Esophagus squamous epithelium (tissue), 5 donors: ENCODE measurements at regions not wholly inside any gene's neighbourhood (a gene's known extent, or its start where the extent isn't known, plus 50 kb on each side); places are given as distances from the start of the nearest gene placed in this dataset.

ENCODE experiments used
- DNase-seq: peaks from one replicate; lab custom pipeline; 2025; lab: John Stamatoyannopoulos, UW
- H3K27ac ChIP-seq, 4 donors: fragments of 200-600 bp; sonication (generic); one replicate each; pipeline ENCODE4 v1.5.1; 2016 to 2019; ENCODE audit warnings: mild to moderate bottlenecking in 1 of 4
- H3K27me3 ChIP-seq, 4 donors: fragments of 200-600 bp; sonication (generic); 1 replicate in 3 of 4; 2 replicates in 1 of 4; pipeline versions ENCODE4 v1.5.1 to v1.6.0; 2017 to 2021; ENCODE audit warnings: antibody characterized with exemption in 1 of 4
- H3K36me3 ChIP-seq, 3 donors: fragments of 200-600 bp; sonication (generic); one replicate each; pipeline ENCODE4 v1.5.1; 2016 to 2019
- H3K4me1 ChIP-seq, 3 donors: fragments of 200-600 bp; sonication (generic); one replicate each; pipeline ENCODE4 v1.5.1; 2017 to 2019
- H3K4me3 ChIP-seq, 4 donors: fragments of 200-600 bp; sonication (generic); 1 replicate in 3 of 4; 2 replicates in 1 of 4; pipeline ENCODE4 v1.5.1; 2016 to 2019; ENCODE audit warnings: mild to moderate bottlenecking in 2 of 4, moderate library complexity in 1 of 4
- H3K9me3 ChIP-seq, 3 donors: fragments of 200-600 bp; sonication (generic); one replicate each; pipeline ENCODE4 v1.5.1; 2016 to 2019
- CTCF ChIP-seq, 6 experiments: fragments of 450-650 bp in 4 of 6; fragments of 200-600 bp in 2 of 6; sonication (generic) in 2 of 6; IDR thresholded peaks; one replicate each; pipeline ENCODE4 v1.5.1; 2016 to 2019; ENCODE audit warnings: antibody characterized with exemption in 6 of 6, mild to moderate bottlenecking in 4 of 6, moderate library complexity in 4 of 6
- POLR2A ChIP-seq, 4 donors: fragments of 450-650 bp; IDR thresholded peaks; one replicate each; pipeline ENCODE4 v1.6.1; 2017; ENCODE audit warnings: antibody characterized with exemption in 4 of 4, mild to moderate bottlenecking in 4 of 4, moderate library complexity in 3 of 4
- WGBS, 2 donors: methylation state at CpG; one replicate each; pipeline ENCODE4 v1.1.5; 2018; 5-methylcytosine and 5-hydroxymethylcytosine counted together
- intact Hi-C: fragments of 100-400 bp; cut with DNase I; formaldehyde crosslinking; loops from one replicate; pipeline ENCODE4 v1.15.0; 2022
- donor health status: DM: yes; HTN: yes; CAD: no.

DNA sequence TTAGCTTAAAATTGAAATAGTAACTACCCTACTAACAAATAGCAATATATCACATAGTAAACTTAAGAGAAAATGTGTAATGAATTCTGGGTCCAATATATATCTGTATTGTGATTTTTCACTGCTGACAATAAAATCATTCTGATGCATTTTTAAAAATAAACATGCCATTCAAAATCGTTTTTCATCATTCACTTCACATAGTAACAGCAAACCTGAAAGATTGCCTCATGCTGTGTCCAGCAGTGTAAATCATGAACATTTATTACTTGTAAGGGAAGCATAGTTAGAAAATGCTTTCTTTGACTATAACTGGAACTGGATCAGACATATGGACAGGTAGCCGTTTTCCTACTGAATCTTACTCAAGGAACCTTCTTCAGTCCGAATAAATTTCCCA lies 446.1 kb downstream of the UTRN start:
- H3K27me3 ChIP-seq, result no peaks in the 10 kb centered on the region
- peaks cover 0 to 2% (median 1%) of the 10 kb centered on the region in 3 donors for H3K4me1 ChIP-seq
- no peak for DNase-seq
- H3K27ac ChIP-seq, result no peak overlapping the region
- 73 to 87% methylated on average over 3 of the region's 3 CpGs for WGBS, 2 donors
- no peak for TF ChIP-seq CTCF (IDR thresholded peaks at IDR 0.05)
- no peak for TF ChIP-seq POLR2A (IDR thresholded peaks at IDR 0.05)
- peaks cover 0 to 57% (median 0%) of the 10 kb centered on the region in 3 donors for H3K36me3 ChIP-seq
- intact Hi-C loops, result no loop called here
- no peaks in the 10 kb centered on the region for H3K9me3 ChIP-seq
- H3K4me3 ChIP-seq, result no peak overlapping the region

GRCh38 chr6:144736763-144737162 lies 451.6 kb downstream of the UTRN start:
- H3K4me3 ChIP-seq, result no peak overlapping the region
- 92 to 96% methylated on average over 6 of the region's 6 CpGs for WGBS, 2 donors
- H3K36me3 ChIP-seq, result peaks cover 0 to 44% (median 0%) of the 10 kb centered on the region in 3 donors
- H3K9me3 ChIP-seq, result no peaks in the 10 kb centered on the region
- DNase-seq, result no peak
- TF ChIP-seq CTCF (IDR thresholded peaks at IDR 0.05), result no peak
- no peak for TF ChIP-seq POLR2A (IDR thresholded peaks at IDR 0.05)
- no peaks in the 10 kb centered on the region for H3K4me1 ChIP-seq
- intact Hi-C loops, result no loop called here
- H3K27ac ChIP-seq, result no peak overlapping the region
- no peaks in the 10 kb centered on the region for H3K27me3 ChIP-seq

DNA sequence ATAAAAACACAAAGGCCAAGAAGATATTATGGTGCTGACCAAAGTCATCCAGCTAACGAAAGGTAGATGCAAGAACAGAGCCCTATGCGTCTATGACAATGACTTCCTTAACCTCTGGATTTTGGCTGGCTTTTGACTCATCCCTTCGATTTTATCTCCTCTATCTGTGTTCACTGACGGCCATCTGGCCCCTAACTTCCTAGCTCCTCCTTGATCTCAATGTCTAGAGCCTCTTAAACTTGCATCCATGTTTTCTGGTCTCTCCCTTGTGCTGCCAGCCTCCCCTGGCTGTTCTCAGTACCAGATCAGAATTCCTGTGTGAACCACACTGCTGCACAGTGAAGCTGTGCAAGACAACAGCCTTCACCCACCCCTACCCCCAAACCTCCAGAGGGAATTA lies 452.9 kb downstream of the UTRN start:
- Histone ChIP-seq H3K9me3 (no peaks in the 10 kb centered on the region), H3K4me1 (no peaks in the 10 kb centered on the region), H3K36me3 (peaks cover 0 to 33% (median 0%) of the 10 kb centered on the region in 3 donors), H3K27me3 (no peaks in the 10 kb centered on the region), H3K27ac (no peak overlapping the region), H3K4me3 (no peak overlapping the region)
- intact Hi-C loops, result no loop called here
- WGBS, 2 donors, result 93 to 94% methylated on average over 4 of the region's 4 CpGs
- TF ChIP-seq POLR2A (IDR thresholded peaks at IDR 0.05) (no peak), CTCF (IDR thresholded peaks at IDR 0.05) (no peak)
- no peak for DNase-seq

- Histone ChIP-seq H3K27ac (no peak overlapping the region), H3K27me3 (no peaks in the 10 kb centered on the region), H3K9me3 (no peaks in the 10 kb centered on the region), H3K36me3 (peaks cover 0 to 18% (median 0%) of the 10 kb centered on the region in 3 donors), H3K4me3 (no peak overlapping the region), H3K4me1 (no peaks in the 10 kb centered on the region)
- intact Hi-C loops, result no loop called here
- no peak for DNase-seq
- 96 to 100% methylated on average over 1 of the region's 1 CpG for WGBS, 2 donors
- TF ChIP-seq CTCF (IDR thresholded peaks at IDR 0.05), result no peak
Measured at GRCh38 chr6:144739873-144740272, 454.7 kb downstream of the UTRN start.

DNA sequence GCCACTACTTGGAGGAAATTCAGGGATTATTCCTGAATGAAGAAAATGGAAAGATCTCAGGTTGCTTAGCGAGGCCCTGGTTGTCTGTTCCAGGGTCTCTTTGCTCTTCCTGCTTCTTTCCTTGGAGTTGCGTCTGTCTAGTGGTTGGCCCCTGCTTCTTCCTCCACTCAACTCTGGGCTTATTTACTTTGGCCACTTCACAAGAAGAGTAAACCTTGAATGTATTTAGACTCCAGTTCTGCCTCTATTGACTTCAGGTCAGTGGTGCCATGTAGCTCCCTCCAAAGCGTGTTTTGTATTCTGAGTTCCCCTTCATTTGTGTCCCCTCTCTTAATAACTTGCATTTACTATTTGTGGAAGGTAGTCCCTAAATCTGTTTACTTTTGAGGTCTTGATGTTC lies 456.5 kb downstream of the UTRN start:
- WGBS, 2 donors, result 93 to 97% methylated on average over 3 of the region's 3 CpGs
- peaks cover 0 to 16% (median 0%) of the 10 kb centered on the region in 3 donors for H3K36me3 ChIP-seq
- H3K27ac ChIP-seq, result no peak overlapping the region
- no peak for DNase-seq
- H3K9me3 ChIP-seq, result no peaks in the 10 kb centered on the region
- intact Hi-C loops, result no loop called here
- no peaks in the 10 kb centered on the region for H3K4me1 ChIP-seq
- TF ChIP-seq CTCF (IDR thresholded peaks at IDR 0.05) (no peak), POLR2A (IDR thresholded peaks at IDR 0.05) (no peak)
- no peak overlapping the region for H3K4me3 ChIP-seq
- no peaks in the 10 kb centered on the region for H3K27me3 ChIP-seq
